HepG2 (cell line): ENCODE measurements at regions not wholly inside any gene's neighbourhood (a gene's known extent, or its start where the extent isn't known, plus 50 kb on each side); places are given as distances from the start of the nearest gene placed in this dataset.

Experiments
- ATAC-seq: fragments of 200-7000 bp; cut with Tn5 transposase; 3 replicates; pipeline ENCODE4 v1.9.1; 2020; ENCODE audit warnings: mild to moderate bottlenecking, moderate library complexity
- BruUV-seq: library from RNA; stranded (reverse); fragments of 400-500 nt; replicated peaks from 2 replicates; lab custom pipeline; 2021; lab: Mats Ljungman, UMichigan
- CTCF ChIA-PET: fragments of 300-600 bp; formaldehyde crosslinking; extraction: SDS; loops from one replicate; lab custom pipeline; 2021; ENCODE audit warnings: low total read pairs, inconsistent platforms, low intra/inter-chr PET ratio; lab: Yijun Ruan, JAX
- POLR2A ChIA-PET: fragments of 350-600 bp; sonication (Branson Sonifier 250); formaldehyde crosslinking; loops from one replicate; lab custom pipeline; 2020; ENCODE audit warnings: antibody characterized with exemption, inconsistent platforms; lab: Yijun Ruan, JAX
- DNase-seq: peaks from one replicate; pipeline ENCODE4 v3.0.0-alpha.2; 2015; ENCODE audit warnings: low spot score
- FAIRE-seq: peaks from 3 replicates; lab custom pipeline; 2011; peaks lifted over from hg19 to GRCh38; lab: Jason Lieb, UNC
- H2AFZ ChIP-seq: one replicate; pipeline ENCODE4 v1.6.1; 2011; ENCODE audit warnings: low read length, inconsistent platforms
- H3K27ac ChIP-seq: fragments of 300-600 bp; 3 replicates; pipeline ENCODE4 v1.8.0; 2011; ENCODE audit warnings: mixed run types, mild to moderate bottlenecking, mixed read lengths, low read length, inconsistent platforms; ENCODE audit not compliant: insufficient read depth; ENCODE audit errors: extremely low read length
- H3K27me3 ChIP-seq, 2 experiments: fragments of 200-600 bp in 1 of 2; 2 replicates in 1 of 2; 3 replicates in 1 of 2; pipeline versions ENCODE4 v1.6.0 to v1.8.0; 2011; ENCODE audit warnings: low read length in 2 of 2, mild to moderate bottlenecking in 2 of 2, moderate library complexity in 2 of 2, inconsistent platforms in 1 of 2; ENCODE audit not compliant: insufficient read depth in 2 of 2, control insufficient read depth in 1 of 2
- H3K36me3 ChIP-seq, 2 experiments: fragments of 200-600 bp in 1 of 2; replicated peaks in 1 of 2; 2 replicates in 1 of 2; 3 replicates in 1 of 2; pipeline versions ENCODE4 v1.5.1 to v1.8.0; 2011; ENCODE audit warnings: low read length in 2 of 2, inconsistent platforms in 1 of 2; ENCODE audit not compliant: insufficient read depth in 2 of 2, control insufficient read depth in 1 of 2
- H3K4me1 ChIP-seq: 2 replicates; pipeline ENCODE4 v1.5.1; 2012; ENCODE audit warnings: low read length, inconsistent platforms; ENCODE audit not compliant: insufficient read depth
- H3K4me2 ChIP-seq: 2 replicates; pipeline ENCODE4 v1.6.0; 2011; ENCODE audit warnings: low read depth, low read length, inconsistent platforms
- H3K4me3 ChIP-seq, 3 experiments: fragments of 200-600 bp in 1 of 3; sonication (generic), shearing (Covaris generic) in 1 of 3; replicated peaks in 1 of 3; 2 replicates each; pipeline ENCODE4 v1.5.1; 2011 to 2016; ENCODE audit warnings: low read length in 3 of 3, inconsistent platforms in 2 of 3, low read depth in 2 of 3, mild to moderate bottlenecking in 2 of 3, control low read depth in 1 of 3, mixed read lengths in 1 of 3; ENCODE audit not compliant: insufficient read depth in 1 of 3
- H3K79me2 ChIP-seq: one replicate; pipeline ENCODE4 v1.6.1; 2011; ENCODE audit warnings: low read length, inconsistent platforms; ENCODE audit not compliant: insufficient read depth
- H3K9ac ChIP-seq: 2 replicates; pipeline ENCODE4 v1.6.0; 2011; ENCODE audit warnings: mild to moderate bottlenecking, low read depth, low read length, inconsistent platforms; ENCODE audit not compliant: insufficient read depth
- H3K9me3 ChIP-seq: 2 replicates; pipeline ENCODE4 v1.5.1; 2012; ENCODE audit warnings: mild to moderate bottlenecking, low read length
- H4K20me1 ChIP-seq: 2 replicates; pipeline ENCODE4 v1.6.0; 2011; ENCODE audit warnings: inconsistent platforms, mild to moderate bottlenecking, low read length, moderate library complexity; ENCODE audit not compliant: insufficient read depth
- ATRX ChIP-seq: sonication (generic); formaldehyde crosslinking; IDR thresholded peaks from 2 replicates; pipeline ENCODE4 v1.4.0; 2020; ENCODE audit warnings: missing genetic modification reagents, borderline replicate concordance
- ELF3 ChIP-seq: IDR thresholded peaks from 2 replicates; pipeline ENCODE4 v1.6.1; 2016; ENCODE audit warnings: missing genetic modification reagents, missing compliant biosample characterization
- FIP1L1 ChIP-seq: fragments of 200-400 bp; formaldehyde crosslinking; IDR thresholded peaks from 2 replicates; pipeline ENCODE4 v1.6.1; 2018; ENCODE audit warnings: low read depth, mild to moderate bottlenecking, low read length, moderate library complexity, borderline replicate concordance; ENCODE audit not compliant: insufficient read depth
- FOXK1 ChIP-seq: sonication (generic); formaldehyde crosslinking; IDR thresholded peaks from 2 replicates; pipeline ENCODE4 v1.4.0; 2020; ENCODE audit warnings: low read depth, missing genetic modification reagents, borderline replicate concordance
- FOXP1 ChIP-seq, 2 experiments: fragments of 450-650 bp in 1 of 2; IDR thresholded peaks; 2 replicates each; pipeline ENCODE4 v1.6.1; 2017 to 2018; ENCODE audit warnings: antibody characterized with exemption in 1 of 2
- GFI1 ChIP-seq: sonication (generic); formaldehyde crosslinking; IDR thresholded peaks from 2 replicates; pipeline ENCODE4 v1.5.0; 2020; ENCODE audit warnings: missing genetic modification reagents, mild to moderate bottlenecking, borderline replicate concordance
- GZF1 ChIP-seq: sonication (generic); formaldehyde crosslinking; IDR thresholded peaks from 2 replicates; pipeline ENCODE4 v1.5.1; 2020; ENCODE audit warnings: mild to moderate bottlenecking, missing genetic modification reagents
- KDM6A ChIP-seq: IDR thresholded peaks from 2 replicates; pipeline ENCODE4 v1.6.1; 2016; ENCODE audit warnings: low read depth
- SALL1 ChIP-seq: sonication (generic); formaldehyde crosslinking; IDR thresholded peaks from 2 replicates; pipeline ENCODE4 v1.8.0; 2022; ENCODE audit warnings: mild to moderate bottlenecking, missing genetic modification reagents
- SIX4 ChIP-seq: sonication (generic); formaldehyde crosslinking; IDR thresholded peaks from 2 replicates; pipeline ENCODE4 v1.4.0; 2020; ENCODE audit warnings: missing genetic modification reagents
- SMAD1 ChIP-seq: sonication (generic); formaldehyde crosslinking; IDR thresholded peaks from 2 replicates; pipeline ENCODE4 v1.4.0; 2020; ENCODE audit warnings: missing genetic modification reagents, low read depth, mild to moderate bottlenecking, borderline replicate concordance
- ZNF251 ChIP-seq: sonication (generic); formaldehyde crosslinking; IDR thresholded peaks from 2 replicates; pipeline ENCODE4 v1.9.0; 2021; ENCODE audit warnings: mild to moderate bottlenecking, missing genetic modification reagents
- ZNF7 ChIP-seq: IDR thresholded peaks from 2 replicates; pipeline ENCODE4 v1.6.1; 2016; ENCODE audit warnings: missing biosample characterization, missing genetic modification reagents
- ZNF790 ChIP-seq: sonication (generic); formaldehyde crosslinking; IDR thresholded peaks from 2 replicates; pipeline ENCODE4 v1.8.0; 2022; ENCODE audit warnings: missing genetic modification reagents, mild to moderate bottlenecking, borderline replicate concordance
- ZNF878 ChIP-seq: sonication (generic); formaldehyde crosslinking; IDR thresholded peaks from 2 replicates; pipeline ENCODE4 v1.8.1; 2023; ENCODE audit warnings: mild to moderate bottlenecking, missing genetic modification reagents, moderate library complexity
- WGBS: methylation state at CpG from one replicate; pipeline ENCODE4 v1.1.6; 2017; ENCODE audit warnings: low lambda C conversion rate; 5-methylcytosine and 5-hydroxymethylcytosine counted together
- in situ Hi-C: cut with HindIII; loops from 2 replicates; pipeline ENCODE4 v1.10.0; 2017; ENCODE audit warnings: low pct_unique_long_range_greater_than_20kb; ENCODE audit not compliant: extremely low pct_ligation_motif_present
- intact Hi-C: fragments of 100-400 bp; cut with micrococcal nuclease; formaldehyde crosslinking; loops from one replicate; pipeline ENCODE4 v1.10.0; 2022; ENCODE audit not compliant: unreplicated experiment
- TF ChIP-seq, protein P1 (sequence below): fragments of 450-650 bp; IDR thresholded peaks from 2 replicates; pipeline ENCODE4 v1.6.1; 2017
- TF ChIP-seq, protein P2 (sequence below): sonication (generic); formaldehyde crosslinking; conservative IDR thresholded peaks from 2 replicates; pipeline ENCODE4 v1.8.1; 2023; ENCODE audit warnings: missing genetic modification reagents
- TF ChIP-seq, protein P3 (sequence below): sonication (generic); formaldehyde crosslinking; IDR thresholded peaks from 2 replicates; pipeline ENCODE4 v1.8.1; 2023; ENCODE audit warnings: missing genetic modification reagents, mild to moderate bottlenecking, borderline replicate concordance
- TF ChIP-seq, protein P4 (sequence below): sonication (generic); formaldehyde crosslinking; IDR thresholded peaks from 2 replicates; pipeline ENCODE4 v1.4.0; 2020; ENCODE audit warnings: missing genetic modification reagents, mild to moderate bottlenecking, borderline replicate concordance

DNA sequence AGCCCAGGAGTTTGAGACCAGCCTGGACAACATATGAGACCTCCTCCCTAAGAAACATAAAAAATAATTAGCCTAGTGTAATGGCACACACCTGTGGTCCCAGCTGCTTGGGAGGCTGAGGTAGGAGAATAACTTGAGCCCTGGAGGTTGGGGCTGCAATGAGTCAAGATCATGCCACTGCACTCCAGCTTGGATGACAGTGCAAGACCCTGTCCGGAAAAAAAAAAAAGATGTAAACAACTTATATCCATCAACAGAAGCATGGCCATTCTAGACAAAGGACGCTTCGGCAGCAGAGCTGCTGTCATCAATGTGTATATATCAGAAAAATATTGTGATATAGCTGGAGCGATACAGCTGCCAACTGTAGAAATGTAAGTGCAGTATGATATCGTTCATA lies 59.6 kb upstream of the ARID1B start:
- intact Hi-C loops, result no loop called here
- in situ Hi-C loops, result no loop called here
- Histone ChIP-seq H3K79me2 (no peaks in the 10 kb centered on the region), H3K36me3 (no peaks in the 10 kb centered on the region), H3K27ac (no peak overlapping the region), H3K9ac (no peak overlapping the region), H3K4me2 (no peak overlapping the region), H2AFZ (no peak overlapping the region), H3K4me1 (peaks cover 32% of the 10 kb centered on the region), H3K4me3 (no peak overlapping the region), H3K27me3 (peaks cover 0 to 4% of the 10 kb centered on the region in 2 experiments; a peak in 4 of 5 replicates), H4K20me1 (no peaks in the 10 kb centered on the region), H3K9me3 (no peaks in the 10 kb centered on the region)
- FAIRE-seq (no peak), ATAC-seq (no peak), DNase-seq (no peak)
- ChIA-PET POLR2A (no interaction called here), CTCF (no interaction called here)
- no TSS peak for BruUV-seq
- TF ChIP-seq SMAD1 (no peak), SIX4 (CRISPR knock-in tag) (no peak), FOXP1 (IDR thresholded peaks at IDR 0.05) (no peak), FOXP1 (CRISPR knock-in tag; IDR thresholded peaks at IDR 0.05) (no peak), SALL1 (CRISPR knock-in tag) (no peak), GFI1 (CRISPR knock-in tag) (no peak), ELF3 (CRISPR knock-in tag) (no peak), ATRX (CRISPR knock-in tag) (no peak), KDM6A (no peak), GZF1 (no peak), FOXK1 (CRISPR knock-in tag) (no peak), ZNF878 (CRISPR knock-in tag) (no peak), ZNF7 (CRISPR knock-in tag) (no peak), ZNF251 (no peak), FIP1L1 (no peak), ZNF790 (CRISPR knock-in tag) (no peak)
- TF ChIP-seq, protein P1, sequence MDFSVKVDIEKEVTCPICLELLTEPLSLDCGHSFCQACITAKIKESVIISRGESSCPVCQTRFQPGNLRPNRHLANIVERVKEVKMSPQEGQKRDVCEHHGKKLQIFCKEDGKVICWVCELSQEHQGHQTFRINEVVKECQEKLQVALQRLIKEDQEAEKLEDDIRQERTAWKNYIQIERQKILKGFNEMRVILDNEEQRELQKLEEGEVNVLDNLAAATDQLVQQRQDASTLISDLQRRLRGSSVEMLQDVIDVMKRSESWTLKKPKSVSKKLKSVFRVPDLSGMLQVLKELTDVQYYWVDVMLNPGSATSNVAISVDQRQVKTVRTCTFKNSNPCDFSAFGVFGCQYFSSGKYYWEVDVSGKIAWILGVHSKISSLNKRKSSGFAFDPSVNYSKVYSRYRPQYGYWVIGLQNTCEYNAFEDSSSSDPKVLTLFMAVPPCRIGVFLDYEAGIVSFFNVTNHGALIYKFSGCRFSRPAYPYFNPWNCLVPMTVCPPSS, result no peak
- TF ChIP-seq, protein P2, sequence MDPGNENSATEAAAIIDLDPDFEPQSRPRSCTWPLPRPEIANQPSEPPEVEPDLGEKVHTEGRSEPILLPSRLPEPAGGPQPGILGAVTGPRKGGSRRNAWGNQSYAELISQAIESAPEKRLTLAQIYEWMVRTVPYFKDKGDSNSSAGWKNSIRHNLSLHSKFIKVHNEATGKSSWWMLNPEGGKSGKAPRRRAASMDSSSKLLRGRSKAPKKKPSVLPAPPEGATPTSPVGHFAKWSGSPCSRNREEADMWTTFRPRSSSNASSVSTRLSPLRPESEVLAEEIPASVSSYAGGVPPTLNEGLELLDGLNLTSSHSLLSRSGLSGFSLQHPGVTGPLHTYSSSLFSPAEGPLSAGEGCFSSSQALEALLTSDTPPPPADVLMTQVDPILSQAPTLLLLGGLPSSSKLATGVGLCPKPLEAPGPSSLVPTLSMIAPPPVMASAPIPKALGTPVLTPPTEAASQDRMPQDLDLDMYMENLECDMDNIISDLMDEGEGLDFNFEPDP (CRISPR knock-in tag), result no peak
- TF ChIP-seq, protein P3, sequence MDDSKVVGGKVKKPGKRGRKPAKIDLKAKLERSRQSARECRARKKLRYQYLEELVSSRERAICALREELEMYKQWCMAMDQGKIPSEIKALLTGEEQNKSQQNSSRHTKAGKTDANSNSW (CRISPR knock-in tag), result no peak
- TF ChIP-seq, protein P4, sequence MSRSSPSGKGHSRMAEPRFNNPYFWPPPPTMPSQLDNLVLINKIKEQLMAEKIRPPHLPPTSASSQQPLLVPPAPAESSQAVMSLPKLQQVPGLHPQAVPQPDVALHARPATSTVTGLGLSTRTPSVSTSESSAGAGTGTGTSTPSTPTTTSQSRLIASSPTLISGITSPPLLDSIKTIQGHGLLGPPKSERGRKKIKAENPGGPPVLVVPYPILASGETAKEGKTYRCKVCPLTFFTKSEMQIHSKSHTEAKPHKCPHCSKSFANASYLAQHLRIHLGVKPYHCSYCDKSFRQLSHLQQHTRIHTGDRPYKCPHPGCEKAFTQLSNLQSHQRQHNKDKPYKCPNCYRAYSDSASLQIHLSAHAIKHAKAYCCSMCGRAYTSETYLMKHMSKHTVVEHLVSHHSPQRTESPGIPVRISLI (CRISPR knock-in tag), result no peak
- 71% methylated on average over 5 of the region's 5 CpGs for WGBS
